ENCODE measurements at regions not wholly inside any gene's neighbourhood (a gene's known extent, or its start where the extent isn't known, plus 50 kb on each side); places are given as distances from the start of the nearest gene placed in this dataset.

GRCh38 chr18:10374636-10375293 lies 79.7 kb upstream of the APCDD1 start:
- Histone ChIP-seq H3K36me3 (replicated peaks) (no peaks in the 10 kb centered on the region), H3K27ac (no peak overlapping the region), H3K27me3 (replicated peaks) (no peaks in the 10 kb centered on the region), H3K4me3 (ENCODE audit: low read depth, low read length) (no peak overlapping the region)
- DNase-seq = no peak
- in situ Hi-C loops (cut with HindIII; ENCODE audit: low pct_ligation_motif_present, low sequenced_read_pairs) = no loop called here
- no peak for TF ChIP-seq CTCF (IDR thresholded peaks at IDR 0.05; ENCODE audit: low read depth, low read length, missing control alignments)

GRCh38 chr18:10376731-10377130 lies 77.7 kb upstream of the APCDD1 start:
- TF ChIP-seq CTCF (IDR thresholded peaks at IDR 0.05; ENCODE audit: low read depth, low read length, missing control alignments) = no peak
- in situ Hi-C loops (cut with HindIII; ENCODE audit: low pct_ligation_motif_present, low sequenced_read_pairs) = no loop called here
- H3K27me3 ChIP-seq (replicated peaks) = no peaks in the 10 kb centered on the region
- H3K27ac ChIP-seq = no peak overlapping the region
- no peak for DNase-seq
- no peaks in the 10 kb centered on the region for H3K36me3 ChIP-seq (replicated peaks)
- H3K4me3 ChIP-seq (ENCODE audit: low read depth, low read length) = no peak overlapping the region

- in situ Hi-C loops (cut with HindIII; ENCODE audit: low pct_ligation_motif_present, low sequenced_read_pairs) = no loop called here
- H3K36me3 ChIP-seq (replicated peaks) = no peaks in the 10 kb centered on the region
- TF ChIP-seq CTCF (IDR thresholded peaks at IDR 0.05; ENCODE audit: low read depth, low read length, missing control alignments) = no peak
- H3K4me3 ChIP-seq (ENCODE audit: low read depth, low read length) = no peak overlapping the region
- DNase-seq = no peak
- no peaks in the 10 kb centered on the region for H3K27me3 ChIP-seq (replicated peaks)
- H3K27ac ChIP-seq = no peak overlapping the region
These were observed 76.5 kb upstream of the APCDD1 start for GRCh38 chr18:10377956-10378355.

GRCh38 chr18:10378688-10379420 lies 75.6 kb upstream of the APCDD1 start:
- H3K27ac ChIP-seq = no peak overlapping the region
- DNase-seq = no peak
- TF ChIP-seq CTCF (IDR thresholded peaks at IDR 0.05; ENCODE audit: low read depth, low read length, missing control alignments) = no peak
- no peaks in the 10 kb centered on the region for H3K36me3 ChIP-seq (replicated peaks)
- in situ Hi-C loops (cut with HindIII; ENCODE audit: low pct_ligation_motif_present, low sequenced_read_pairs) = no loop called here
- H3K4me3 ChIP-seq (ENCODE audit: low read depth, low read length) = no peak overlapping the region
- H3K27me3 ChIP-seq (replicated peaks) = no peaks in the 10 kb centered on the region

- Histone ChIP-seq H3K4me3 (ENCODE audit: low read depth, low read length) (no peak overlapping the region), H3K27ac (no peak overlapping the region), H3K36me3 (replicated peaks) (no peaks in the 10 kb centered on the region), H3K27me3 (replicated peaks) (no peaks in the 10 kb centered on the region)
- no peak for DNase-seq
- TF ChIP-seq CTCF (IDR thresholded peaks at IDR 0.05; ENCODE audit: low read depth, low read length, missing control alignments) = no peak
- in situ Hi-C loops (cut with HindIII; ENCODE audit: low pct_ligation_motif_present, low sequenced_read_pairs) = no loop called here
These were observed 74.9 kb upstream of the APCDD1 start for GRCh38 chr18:10379522-10379921.

All from brain microvascular endothelial cell (primary cell).